Peyer's patch (tissue), 4 donors: ENCODE measurements at regions not wholly inside any gene's neighbourhood (a gene's known extent, or its start where the extent isn't known, plus 50 kb on each side); places are given as distances from the start of the nearest gene placed in this dataset.

Source experiments
- POLR2A ChIP-seq, 2 donors: fragments of 450-650 bp; IDR thresholded peaks; one replicate each; pipeline ENCODE4 v1.5.1; 2017; ENCODE audit warnings: antibody characterized with exemption in 2 of 2, mild to moderate bottlenecking in 2 of 2, moderate library complexity in 2 of 2
- TF ChIP-seq, protein P1 (sequence below), 6 experiments: fragments of 450-650 bp in 4 of 6; fragments of 200-600 bp in 2 of 6; sonication (generic) in 1 of 6; IDR thresholded peaks; one replicate each; pipeline ENCODE4 v1.5.1; 2017 to 2019; ENCODE audit warnings: antibody characterized with exemption in 6 of 6, mild to moderate bottlenecking in 3 of 6, moderate library complexity in 1 of 6

DNA sequence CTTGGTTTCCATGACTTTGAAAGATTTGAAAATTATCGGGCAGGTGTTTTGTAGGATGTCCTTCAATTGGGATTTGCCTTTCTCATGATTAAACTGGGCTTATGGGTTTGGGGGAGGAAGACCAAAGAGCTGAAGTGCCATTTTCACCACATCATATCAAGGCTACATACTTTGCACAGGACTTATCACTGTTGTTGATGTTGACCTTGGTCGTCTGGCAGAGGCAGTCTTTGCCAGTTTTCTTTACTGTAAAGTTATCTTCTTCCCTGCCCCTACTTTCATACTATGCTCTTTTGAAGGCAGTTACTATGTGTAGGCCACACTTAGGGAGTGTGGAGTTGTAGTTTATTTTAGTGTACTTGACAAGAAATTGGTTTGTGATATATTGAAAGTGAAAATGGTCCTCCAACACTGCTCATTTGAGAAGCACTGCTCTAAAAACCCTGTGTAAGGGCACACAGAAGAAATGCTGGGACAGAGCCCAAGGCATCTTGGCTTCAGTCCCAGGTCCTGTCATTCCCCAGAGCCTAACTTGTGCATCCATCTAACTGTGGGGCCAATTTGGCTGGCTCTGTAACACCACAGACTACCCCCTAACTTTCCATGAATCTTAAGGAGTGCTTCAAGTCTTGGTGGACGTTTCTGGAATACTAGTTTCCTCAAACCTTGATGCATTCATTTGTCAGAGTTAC, 384.9 kb downstream of the KCNRG start:
- TF ChIP-seq, protein P1, sequence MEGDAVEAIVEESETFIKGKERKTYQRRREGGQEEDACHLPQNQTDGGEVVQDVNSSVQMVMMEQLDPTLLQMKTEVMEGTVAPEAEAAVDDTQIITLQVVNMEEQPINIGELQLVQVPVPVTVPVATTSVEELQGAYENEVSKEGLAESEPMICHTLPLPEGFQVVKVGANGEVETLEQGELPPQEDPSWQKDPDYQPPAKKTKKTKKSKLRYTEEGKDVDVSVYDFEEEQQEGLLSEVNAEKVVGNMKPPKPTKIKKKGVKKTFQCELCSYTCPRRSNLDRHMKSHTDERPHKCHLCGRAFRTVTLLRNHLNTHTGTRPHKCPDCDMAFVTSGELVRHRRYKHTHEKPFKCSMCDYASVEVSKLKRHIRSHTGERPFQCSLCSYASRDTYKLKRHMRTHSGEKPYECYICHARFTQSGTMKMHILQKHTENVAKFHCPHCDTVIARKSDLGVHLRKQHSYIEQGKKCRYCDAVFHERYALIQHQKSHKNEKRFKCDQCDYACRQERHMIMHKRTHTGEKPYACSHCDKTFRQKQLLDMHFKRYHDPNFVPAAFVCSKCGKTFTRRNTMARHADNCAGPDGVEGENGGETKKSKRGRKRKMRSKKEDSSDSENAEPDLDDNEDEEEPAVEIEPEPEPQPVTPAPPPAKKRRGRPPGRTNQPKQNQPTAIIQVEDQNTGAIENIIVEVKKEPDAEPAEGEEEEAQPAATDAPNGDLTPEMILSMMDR (IDR thresholded peaks at IDR 0.05) = no peak
- TF ChIP-seq POLR2A (IDR thresholded peaks at IDR 0.05) = no peak
